SH-SY5Y (cell line): ENCODE measurements at regions not wholly inside any gene's neighbourhood (a gene's known extent, or its start where the extent isn't known, plus 50 kb on each side); places are given as distances from the start of the nearest gene placed in this dataset.

Source experiments
- GATA2 ChIP-seq: IDR thresholded peaks from 2 replicates; pipeline ENCODE4 v1.6.1; 2011; ENCODE audit warnings: mild to moderate bottlenecking, low read depth, low read length
- GATA3 ChIP-seq: IDR thresholded peaks from 2 replicates; pipeline ENCODE4 v1.6.1; 2011; ENCODE audit warnings: low read depth, mild to moderate bottlenecking, low read length, moderate library complexity

- TF ChIP-seq GATA2: no peak
- no peak for TF ChIP-seq GATA3
Observed at GRCh38 chr6:128724738-128725137, 158.2 kb upstream of the LAMA2 start.
